HG03558 (cell line): ENCODE measurements at regions not wholly inside any gene's neighbourhood (a gene's known extent, or its start where the extent isn't known, plus 50 kb on each side); places are given as distances from the start of the nearest gene placed in this dataset.
"Not testable (repeated sequence)": the region's sequence is repeated elsewhere in the genome, so short reads cannot be mapped to it uniquely, and the experiment has no call there.

Experiments
- ATAC-seq: cut with Tn5 transposase; IDR thresholded peaks from one replicate; pipeline ENCODE4 v1.9.1; 2021; ENCODE audit warnings: moderate number of reproducible peaks; ENCODE audit not compliant: unreplicated experiment; ENCODE audit errors: extremely low read depth

- no peak for ATAC-seq
These were observed 773.5 kb upstream of the AGA start for GRCh38 chr4:178215763-178216162.

DNA sequence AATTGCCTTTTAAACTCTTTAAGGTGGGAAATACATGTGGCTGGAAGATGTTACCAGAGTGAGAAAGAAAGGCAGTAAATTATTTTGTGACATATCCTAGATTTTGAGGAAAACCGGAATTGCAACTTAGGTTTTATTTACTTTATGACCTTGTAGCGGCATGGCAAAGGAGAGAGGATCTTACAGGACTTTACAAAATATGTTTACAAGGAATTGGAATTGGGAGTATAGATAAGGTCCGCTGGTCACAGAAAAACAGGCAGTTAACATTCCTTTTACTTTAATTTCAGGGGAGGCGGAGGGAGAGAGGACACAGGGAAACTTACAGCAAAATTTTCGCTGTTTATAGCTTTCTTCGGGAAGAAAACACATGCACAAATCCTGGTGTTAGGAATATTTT, 784.2 kb upstream of the AGA start:
- not testable (repeated sequence) for ATAC-seq

GRCh38 chr4:178233906-178234305, 791.7 kb upstream of the AGA start:
- ATAC-seq = no peak

GRCh38 chr4:178240891-178241290, 798.7 kb upstream of the AGA start:
- no peak for ATAC-seq

DNA sequence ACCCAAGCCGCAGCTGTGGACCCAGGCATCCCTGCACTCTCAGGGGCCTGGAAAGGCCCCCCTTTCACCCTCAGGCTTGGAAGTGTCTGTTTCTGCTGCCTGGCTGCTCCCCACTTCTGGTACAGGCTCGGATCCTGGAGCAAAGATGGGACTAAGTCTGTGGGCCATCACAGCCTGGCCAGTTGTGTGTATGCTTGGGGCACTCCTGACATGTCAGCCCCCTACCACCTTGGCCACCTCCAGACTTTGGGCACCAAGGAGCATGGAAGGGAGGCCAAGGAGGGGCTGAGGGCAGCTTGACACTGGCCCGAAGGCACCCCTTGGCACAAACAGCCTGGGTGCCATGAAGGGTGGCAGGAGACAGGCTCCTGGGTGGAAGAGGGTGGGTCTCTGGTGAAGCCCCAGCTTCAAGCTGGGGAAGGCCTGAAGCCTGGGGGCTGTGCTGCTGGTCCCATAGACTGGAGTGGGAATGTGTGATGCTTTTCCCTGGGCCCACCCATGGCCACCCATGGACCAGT, 799.4 kb upstream of the AGA start:
- no peak for ATAC-seq

DNA sequence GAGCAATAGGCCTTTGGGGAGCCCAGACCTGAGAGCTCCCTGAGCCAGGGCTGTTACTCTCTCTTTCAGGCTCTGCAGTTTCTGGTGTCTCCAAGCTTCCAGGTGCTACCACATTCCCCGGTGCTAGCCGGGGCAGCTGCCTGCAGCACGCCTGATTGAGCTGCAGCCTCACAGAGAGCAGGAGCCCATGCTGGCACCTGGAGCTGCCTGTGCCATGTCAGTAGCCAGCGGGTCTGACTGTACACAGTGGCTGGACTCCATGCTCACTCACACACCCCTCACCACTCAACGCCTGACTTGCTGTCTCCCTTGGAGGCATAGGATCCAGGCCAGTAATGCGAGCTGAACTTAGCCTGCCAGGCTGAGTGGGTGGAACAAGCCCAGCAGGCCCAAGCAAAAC, 800.4 kb upstream of the AGA start:
- ATAC-seq = no peak

DNA sequence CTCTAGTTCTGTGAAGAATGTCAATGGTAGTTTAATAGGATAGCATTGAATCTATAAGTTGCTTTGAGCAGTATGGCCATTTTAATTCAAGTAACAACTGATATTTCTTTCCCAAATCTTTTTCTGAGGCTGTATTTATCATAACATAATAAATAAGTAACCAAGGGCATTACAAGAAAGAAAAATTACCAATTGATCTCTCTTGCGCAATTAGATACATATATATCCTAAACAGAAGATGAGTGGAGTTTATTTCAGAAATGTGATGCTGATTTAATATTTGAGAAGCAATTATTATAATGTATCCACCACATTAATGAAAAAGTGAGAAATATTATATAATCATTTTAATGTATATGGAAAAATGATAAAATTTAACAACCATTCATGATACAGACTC, 802.5 kb upstream of the AGA start:
- ATAC-seq = no peak

GRCh38 chr4:178255172-178255571, 812.9 kb upstream of the AGA start:
- no peak for ATAC-seq

DNA sequence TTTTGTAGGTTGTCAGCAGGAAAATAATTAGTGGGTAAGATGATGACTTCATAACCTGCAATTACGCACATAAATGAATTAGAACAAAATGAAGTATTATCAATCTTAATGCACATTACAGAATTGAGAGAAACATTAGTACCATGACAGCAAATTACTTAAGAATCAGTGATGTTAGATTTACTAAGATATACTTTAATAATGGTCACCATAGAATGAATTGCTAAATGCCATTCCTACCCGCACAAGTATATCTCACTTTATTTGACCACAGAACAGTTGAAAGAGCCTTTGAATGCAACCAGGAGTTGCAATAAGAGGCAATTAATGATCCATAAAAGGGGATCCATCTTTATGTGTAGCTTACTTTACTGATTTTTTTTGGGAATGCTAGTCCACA, 816.4 kb upstream of the AGA start:
- no peak for ATAC-seq

- ATAC-seq = no peak
These were observed 817.3 kb upstream of the AGA start for GRCh38 chr4:178259566-178259965.

GRCh38 chr4:178264001-178264400, 821.8 kb upstream of the AGA start:
- ATAC-seq = no peak

DNA sequence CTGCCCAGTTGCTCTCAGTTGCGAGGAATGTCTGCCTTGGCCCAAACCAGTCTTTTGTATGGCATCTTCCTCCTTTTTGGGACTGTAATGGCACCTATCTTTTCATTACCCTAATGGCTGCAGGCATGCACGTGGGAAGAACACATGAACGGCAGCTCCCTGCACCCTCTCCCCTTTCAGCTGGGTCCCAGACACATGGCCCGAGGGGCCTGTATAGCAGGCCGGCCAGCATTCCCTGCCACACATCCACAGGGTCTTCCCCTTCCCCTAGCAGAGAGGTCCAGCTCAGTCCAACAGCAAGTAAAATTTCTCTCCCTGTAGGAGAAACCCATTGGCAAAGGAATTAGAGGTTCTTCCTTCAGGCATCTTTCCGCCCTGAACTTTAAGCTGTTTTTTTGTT, 829.1 kb upstream of the AGA start:
- no peak for ATAC-seq

GRCh38 chr4:178273168-178273567, 830.9 kb upstream of the AGA start:
- no peak for ATAC-seq

GRCh38 chr4:178275671-178276360, 833.6 kb upstream of the AGA start:
- ATAC-seq = no peak

GRCh38 chr4:178280362-178280761, 838.1 kb upstream of the AGA start:
- no peak for ATAC-seq

- ATAC-seq = no peak
These were observed 846.2 kb upstream of the AGA start for GRCh38 chr4:178288462-178288861.

GRCh38 chr4:178293601-178294000, 851.4 kb upstream of the AGA start:
- no peak for ATAC-seq

- ATAC-seq = no peak
These were observed 854.4 kb upstream of the AGA start for GRCh38 chr4:178296669-178297068.

DNA sequence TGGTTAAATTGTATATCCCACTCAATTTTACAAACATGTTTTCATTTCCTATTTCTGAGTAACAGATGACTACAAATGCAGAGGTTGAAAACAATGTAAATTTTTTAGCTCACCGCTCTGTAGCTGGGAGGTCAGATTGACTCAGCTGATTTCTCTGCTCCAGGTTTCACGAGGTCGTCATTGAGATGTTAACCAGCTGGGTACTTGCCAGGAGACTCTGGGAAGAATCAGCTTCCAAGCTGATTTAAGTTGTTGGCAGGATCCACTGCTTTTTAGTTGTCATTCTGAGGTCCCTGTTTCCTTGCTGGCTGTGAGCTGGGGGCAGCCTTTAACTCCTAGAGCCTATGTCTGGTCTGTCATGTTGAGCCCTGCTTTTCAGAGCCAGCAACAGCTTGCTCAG, 864.3 kb upstream of the AGA start:
- ATAC-seq = no peak

DNA sequence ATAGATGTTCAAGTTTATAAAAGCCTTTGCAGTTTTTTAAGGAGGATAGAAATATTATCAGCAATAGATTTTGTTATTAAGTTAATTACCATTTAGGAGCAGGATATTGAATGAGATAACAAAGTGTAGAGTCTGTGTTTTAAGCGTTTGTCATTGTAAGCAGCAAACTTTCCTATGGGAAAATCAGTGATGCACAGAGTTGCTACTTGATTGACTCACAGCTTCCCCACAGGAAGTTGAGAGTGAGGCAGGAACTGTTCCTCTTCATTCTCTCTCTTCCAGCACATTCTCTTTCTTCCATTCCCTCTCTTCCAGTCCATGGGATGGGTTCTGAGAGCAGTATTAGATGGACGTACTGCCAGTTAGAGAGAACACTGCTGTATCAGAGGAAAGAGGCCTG, 867.7 kb upstream of the AGA start:
- ATAC-seq = no peak

- ATAC-seq = no peak
These were observed 869.8 kb upstream of the AGA start for GRCh38 chr4:178311997-178312396.

DNA sequence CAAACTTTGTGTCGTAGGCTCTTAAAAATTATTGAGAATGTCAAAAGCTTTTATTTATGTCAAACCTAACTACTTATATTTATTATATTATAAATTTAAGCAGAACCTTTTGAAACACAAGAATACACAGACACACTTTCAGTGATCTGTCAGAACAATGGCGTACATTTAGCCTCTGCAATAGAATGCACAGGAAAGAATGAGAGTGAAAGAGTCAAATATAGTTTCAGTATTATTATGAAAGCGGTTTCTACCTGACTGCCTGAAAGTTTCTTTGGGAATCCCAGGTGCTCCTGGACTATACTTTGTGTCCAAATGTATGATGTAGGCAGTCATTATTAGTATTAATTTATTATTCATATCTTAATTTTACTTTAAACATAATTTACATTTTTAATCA, 872.0 kb upstream of the AGA start:
- no peak for ATAC-seq

DNA sequence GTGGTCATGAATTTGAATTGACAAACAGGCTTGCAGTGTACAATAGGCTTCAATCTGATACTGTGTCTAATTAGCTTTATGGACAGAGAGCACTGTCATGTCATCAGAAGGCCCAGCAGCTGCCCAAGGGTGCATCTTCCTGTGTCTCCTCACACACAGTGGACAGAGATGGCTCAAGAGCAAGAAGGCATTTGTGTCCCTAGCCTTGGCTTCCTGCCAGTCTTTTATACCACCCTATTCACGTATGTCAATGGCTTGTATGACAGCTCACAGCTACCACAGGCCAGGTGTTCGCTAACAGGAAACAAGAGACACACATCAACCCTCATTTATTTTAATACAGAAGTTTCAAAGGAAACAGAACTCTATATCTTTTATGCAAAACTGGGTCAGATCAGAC, 874.0 kb upstream of the AGA start:
- ATAC-seq = no peak
